ENCODE measurements at regions not wholly inside any gene's neighbourhood (a gene's known extent, or its start where the extent isn't known, plus 50 kb on each side); places are given as distances from the start of the nearest gene placed in this dataset.
A peak's percentile ranks its signal among the peaks of the same experiment; 100 is the strongest.

GRCh38 chr9:90001747-90002146, 396.9 kb downstream of the GADD45G start:
- TF ChIP-seq TAF1 (IDR thresholded peaks at IDR 0.05; ENCODE audit: borderline replicate concordance, low read depth, low read length) (no peak), PBX3 (IDR thresholded peaks at IDR 0.05) (no peak), GABPA (IDR thresholded peaks at IDR 0.05; ENCODE audit: low read depth) (no peak), RAD21 (IDR thresholded peaks at IDR 0.05; ENCODE audit: low read length) (no peak), CTCF (IDR thresholded peaks at IDR 0.05) (no peak), CHD2 (IDR thresholded peaks at IDR 0.05; ENCODE audit: low read length, partially characterized antibody) (peak; percentile 39), USF2 (IDR thresholded peaks at IDR 0.05; ENCODE audit: borderline replicate concordance, low read depth, low read length) (no peak), EZH2phosphoT487 (IDR thresholded peaks at IDR 0.05; ENCODE audit: borderline replicate concordance, low read depth) (no peak), IRF3 (IDR thresholded peaks at IDR 0.05; ENCODE audit: low read depth, low read length) (no peak), SIN3A (IDR thresholded peaks at IDR 0.05; ENCODE audit: borderline replicate concordance, low read depth, low read length) (no peak), YY1 (IDR thresholded peaks at IDR 0.05; ENCODE audit: low read depth) (no peak), POLR2AphosphoS5 (IDR thresholded peaks at IDR 0.05; ENCODE audit: low read depth, low read length) (no peak), MAX (IDR thresholded peaks at IDR 0.05; ENCODE audit: low read depth) (no peak), ELF1 (IDR thresholded peaks at IDR 0.05) (no peak)

Data from SK-N-SH (cell line).